Chondrocyte (in vitro differentiated cells): ENCODE measurements at regions not wholly inside any gene's neighbourhood (a gene's known extent, or its start where the extent isn't known, plus 50 kb on each side); places are given as distances from the start of the nearest gene placed in this dataset.
A peak's percentile ranks its signal among the peaks of the same experiment; 100 is the strongest.

Experiments used
- DNase-seq: peaks from one replicate; pipeline ENCODE4 v3.0.0; 2021; ENCODE audit warnings: mixed read lengths, low spot score
- H3K27ac Mint-ChIP-seq: one replicate; pipeline ENCODE4 v1.8.0; 2021; ENCODE audit warnings: mild to moderate bottlenecking, moderate library complexity, mixed read lengths; ENCODE audit not compliant: unreplicated experiment
- H3K27me3 Mint-ChIP-seq: 2 replicates; pipeline ENCODE4 v1.8.0; 2021; ENCODE audit warnings: low read depth, mixed read lengths
- H3K36me3 Mint-ChIP-seq: 2 replicates; pipeline ENCODE4 v1.8.0; 2021; ENCODE audit warnings: low read depth, mixed read lengths
- H3K4me1 Mint-ChIP-seq: 2 replicates; pipeline ENCODE4 v1.8.0; 2021; ENCODE audit warnings: low read depth, mild to moderate bottlenecking, mixed read lengths
- H3K4me3 Mint-ChIP-seq: one replicate; pipeline ENCODE4 v1.8.0; 2021; ENCODE audit warnings: mild to moderate bottlenecking, moderate library complexity, mixed read lengths; ENCODE audit not compliant: unreplicated experiment
- H3K9me3 Mint-ChIP-seq: 2 replicates; pipeline ENCODE4 v1.8.0; 2021; ENCODE audit warnings: low read depth, mixed read lengths
- TF ChIP-seq, protein P1 (sequence below): fragments of 200-600 bp; sonication (generic); IDR thresholded peaks from 2 replicates; pipeline ENCODE4 v1.5.0; 2021; ENCODE audit warnings: antibody characterized with exemption, mild to moderate bottlenecking, moderate library complexity

DNA sequence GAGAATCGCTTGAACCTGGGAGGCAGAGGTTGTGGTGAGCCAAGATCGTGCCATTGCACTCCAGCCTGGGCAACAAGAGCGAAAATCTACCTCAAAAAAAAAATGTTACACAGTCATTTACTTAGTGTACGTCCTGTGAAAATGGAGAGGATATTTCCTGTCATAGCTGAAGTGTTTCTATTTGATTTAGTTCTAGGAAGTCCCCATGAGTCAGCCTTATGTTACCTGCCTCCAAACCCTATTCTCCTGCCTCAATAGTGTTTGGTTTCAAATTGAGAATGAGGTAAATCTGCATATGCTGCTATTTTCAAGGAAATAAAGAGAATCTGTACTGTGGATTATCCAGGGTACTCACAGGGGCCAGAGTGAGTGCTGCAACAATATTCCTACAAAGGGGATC lies 1284.5 kb upstream of the AUTS2 start:
- H3K27ac Mint-ChIP-seq = no peak overlapping the region

DNA sequence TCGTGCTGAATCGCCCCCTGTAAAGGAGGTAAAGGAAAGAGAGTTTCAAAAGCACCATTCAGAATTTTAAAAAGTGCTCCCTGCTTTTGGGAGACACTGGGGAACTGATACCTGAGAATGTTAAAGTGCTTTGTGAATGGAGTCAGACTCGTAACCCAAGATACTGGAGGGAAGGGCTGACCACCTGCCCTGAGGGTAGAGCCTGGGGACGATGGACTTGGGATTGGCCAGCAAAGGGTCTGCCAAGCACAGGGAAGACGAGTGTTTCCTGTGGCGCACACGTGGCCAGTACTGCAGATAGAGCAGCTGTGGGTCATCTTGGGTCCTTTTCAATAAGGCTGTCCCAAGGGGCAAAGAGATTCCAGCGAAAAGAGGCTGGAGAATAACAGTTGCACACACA lies 1284.1 kb upstream of the AUTS2 start:
- no peak overlapping the region for H3K4me3 Mint-ChIP-seq
- TF ChIP-seq, protein P1, sequence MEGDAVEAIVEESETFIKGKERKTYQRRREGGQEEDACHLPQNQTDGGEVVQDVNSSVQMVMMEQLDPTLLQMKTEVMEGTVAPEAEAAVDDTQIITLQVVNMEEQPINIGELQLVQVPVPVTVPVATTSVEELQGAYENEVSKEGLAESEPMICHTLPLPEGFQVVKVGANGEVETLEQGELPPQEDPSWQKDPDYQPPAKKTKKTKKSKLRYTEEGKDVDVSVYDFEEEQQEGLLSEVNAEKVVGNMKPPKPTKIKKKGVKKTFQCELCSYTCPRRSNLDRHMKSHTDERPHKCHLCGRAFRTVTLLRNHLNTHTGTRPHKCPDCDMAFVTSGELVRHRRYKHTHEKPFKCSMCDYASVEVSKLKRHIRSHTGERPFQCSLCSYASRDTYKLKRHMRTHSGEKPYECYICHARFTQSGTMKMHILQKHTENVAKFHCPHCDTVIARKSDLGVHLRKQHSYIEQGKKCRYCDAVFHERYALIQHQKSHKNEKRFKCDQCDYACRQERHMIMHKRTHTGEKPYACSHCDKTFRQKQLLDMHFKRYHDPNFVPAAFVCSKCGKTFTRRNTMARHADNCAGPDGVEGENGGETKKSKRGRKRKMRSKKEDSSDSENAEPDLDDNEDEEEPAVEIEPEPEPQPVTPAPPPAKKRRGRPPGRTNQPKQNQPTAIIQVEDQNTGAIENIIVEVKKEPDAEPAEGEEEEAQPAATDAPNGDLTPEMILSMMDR = no peak
- no peaks in the 10 kb centered on the region for H3K4me1 Mint-ChIP-seq
- H3K27me3 Mint-ChIP-seq = peaks cover 8% of the 10 kb centered on the region
- H3K9me3 Mint-ChIP-seq = no peaks in the 10 kb centered on the region
- H3K36me3 Mint-ChIP-seq = no peaks in the 10 kb centered on the region
- DNase-seq = no peak
- no peak overlapping the region for H3K27ac Mint-ChIP-seq

More for the DNA sequence above, 1284.5 kb upstream of the AUTS2 start:
- Mint-ChIP-seq H3K27me3 (peaks cover 8% of the 10 kb centered on the region), H3K4me3 (no peak overlapping the region), H3K9me3 (no peaks in the 10 kb centered on the region), H3K4me1 (no peaks in the 10 kb centered on the region), H3K36me3 (no peaks in the 10 kb centered on the region)
- no peak for DNase-seq
- TF ChIP-seq, protein P1 = no peak

DNA sequence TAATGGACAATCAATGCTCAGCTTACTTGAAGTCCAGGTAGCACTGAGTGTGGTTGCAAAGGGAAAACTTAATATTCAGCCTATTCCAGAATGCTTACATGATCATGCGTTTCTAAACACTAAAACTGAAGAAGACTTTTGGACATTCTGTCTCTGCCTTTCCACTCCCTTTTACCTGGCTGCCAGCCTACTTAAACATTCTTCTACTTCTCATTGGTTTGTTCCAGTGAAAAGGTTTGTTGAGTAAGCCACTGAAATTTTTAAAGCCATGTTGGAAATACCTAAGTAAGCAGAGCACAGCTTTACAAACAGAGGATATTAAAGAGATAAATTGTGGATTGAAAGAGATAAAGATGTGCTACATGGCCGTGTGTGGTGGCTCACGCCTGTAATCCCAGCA lies 1280.8 kb upstream of the AUTS2 start:
- no peaks in the 10 kb centered on the region for H3K9me3 Mint-ChIP-seq
- TF ChIP-seq, protein P1 = no peak
- H3K36me3 Mint-ChIP-seq = no peaks in the 10 kb centered on the region
- H3K4me3 Mint-ChIP-seq = no peak overlapping the region
- no peak for DNase-seq
- H3K27me3 Mint-ChIP-seq = peaks cover 8% of the 10 kb centered on the region
- peaks cover 17% of the 10 kb centered on the region for H3K4me1 Mint-ChIP-seq
- no peak overlapping the region for H3K27ac Mint-ChIP-seq

DNA sequence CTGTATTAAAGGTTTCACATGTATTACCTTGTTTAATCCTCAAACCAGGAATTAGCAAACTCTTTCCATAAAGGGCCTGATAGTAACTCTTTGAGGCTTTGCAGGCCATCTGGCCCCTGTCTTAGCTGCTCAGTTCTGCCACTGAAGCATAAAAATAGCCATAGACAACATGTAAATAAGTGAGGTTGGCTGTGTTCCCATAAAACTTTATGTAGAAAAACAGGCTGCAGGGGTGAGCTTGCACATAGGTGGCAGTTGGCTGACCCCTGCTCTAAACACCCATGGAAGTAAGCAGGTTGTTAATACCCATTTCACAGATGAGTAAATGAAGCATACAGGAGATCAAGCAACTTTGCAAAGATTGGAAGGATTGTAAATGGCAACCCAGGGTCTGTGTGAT lies 1279.2 kb upstream of the AUTS2 start:
- H3K27me3 Mint-ChIP-seq = peaks cover 1% of the 10 kb centered on the region
- H3K27ac Mint-ChIP-seq = no peak overlapping the region
- no peaks in the 10 kb centered on the region for H3K9me3 Mint-ChIP-seq
- no peak for DNase-seq
- TF ChIP-seq, protein P1 = no peak
- no peaks in the 10 kb centered on the region for H3K36me3 Mint-ChIP-seq
- no peak overlapping the region for H3K4me3 Mint-ChIP-seq
- H3K4me1 Mint-ChIP-seq = peaks cover 19% of the 10 kb centered on the region

DNA sequence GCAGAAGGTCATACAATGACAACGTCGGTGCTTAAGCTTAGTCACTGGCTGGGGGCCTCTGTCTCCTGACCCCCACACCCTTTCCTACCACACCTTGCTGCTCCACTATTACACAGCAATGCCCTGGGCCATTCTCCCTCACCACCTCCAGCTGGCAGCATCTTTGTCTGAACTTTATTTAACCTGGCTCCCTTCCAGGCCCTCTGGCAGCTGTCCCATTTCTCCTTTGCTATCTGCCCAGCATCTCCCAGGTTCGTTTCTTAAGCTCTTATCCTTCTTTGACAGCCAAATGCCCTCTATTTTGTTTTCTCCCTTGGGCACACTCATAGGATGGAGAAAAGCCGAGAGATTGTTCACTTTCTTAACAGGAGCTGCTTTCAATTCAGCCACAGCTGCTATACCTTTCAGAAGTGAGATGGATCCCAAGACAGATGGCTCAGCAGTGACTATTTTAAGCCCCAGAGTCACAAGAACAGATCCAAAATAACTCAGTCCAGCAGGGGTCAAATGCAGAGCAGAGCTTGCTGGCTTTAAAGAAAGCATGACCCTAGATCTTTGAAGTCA lies 1277.1 kb upstream of the AUTS2 start:
- TF ChIP-seq, protein P1 = peak; percentile 23
- peak overlapping the region; percentile 18 for H3K4me3 Mint-ChIP-seq
- no peaks in the 10 kb centered on the region for H3K9me3 Mint-ChIP-seq
- H3K4me1 Mint-ChIP-seq = peaks cover 19% of the 10 kb centered on the region
- no peak for DNase-seq
- no peaks in the 10 kb centered on the region for H3K27me3 Mint-ChIP-seq
- peak overlapping the region; percentile 78 for H3K27ac Mint-ChIP-seq
- H3K36me3 Mint-ChIP-seq = no peaks in the 10 kb centered on the region
